NCI-H1436 (cell line): ENCODE measurements at regions not wholly inside any gene's neighbourhood (a gene's known extent, or its start where the extent isn't known, plus 50 kb on each side); places are given as distances from the start of the nearest gene placed in this dataset.
"Not testable (repeated sequence)": the region's sequence is repeated elsewhere in the genome, so short reads cannot be mapped to it uniquely, and the experiment has no call there.

Experiments
- DNase-seq: peaks from one replicate; lab custom pipeline; 2025; lab: John Stamatoyannopoulos, UW

DNA sequence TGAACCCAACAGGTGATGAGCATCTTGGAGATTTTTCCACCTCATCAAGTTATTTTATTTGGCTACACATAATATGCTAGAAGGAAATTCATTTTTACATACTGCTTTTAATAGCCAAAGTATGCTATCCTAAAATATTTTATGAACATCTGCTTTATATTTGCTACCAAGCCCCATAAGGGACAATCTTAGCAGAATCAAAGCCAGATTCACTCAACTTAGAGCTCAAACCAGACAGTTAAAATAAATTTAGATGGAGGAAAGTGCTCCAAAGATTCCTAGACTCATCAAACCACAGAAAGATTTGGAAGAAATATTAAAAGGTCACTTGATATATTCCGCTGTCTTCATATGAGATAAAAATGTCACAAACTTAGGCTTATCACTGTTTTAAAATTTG lies 637.1 kb upstream of the CCNG1 start:
- DNase-seq, result no peak

DNA sequence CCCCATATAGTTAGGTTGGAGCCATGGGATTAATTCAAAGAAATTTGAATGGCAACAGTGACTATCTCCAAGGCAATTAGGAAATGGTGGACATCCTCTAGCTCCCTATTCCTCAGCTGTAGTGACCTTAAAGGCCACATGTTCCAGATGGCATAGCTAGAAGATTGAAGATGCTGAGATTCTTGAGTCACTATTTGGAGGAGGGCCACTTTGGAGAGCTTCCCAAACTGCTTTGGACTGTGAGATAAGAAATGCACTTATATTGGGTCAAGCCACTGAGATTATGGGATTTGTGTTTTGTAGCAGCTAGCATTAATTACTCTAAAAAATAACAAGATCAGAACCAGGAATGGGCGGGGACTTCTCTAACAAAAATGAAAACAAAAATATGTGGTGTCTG lies 636.2 kb upstream of the CCNG1 start:
- no peak for DNase-seq

DNA sequence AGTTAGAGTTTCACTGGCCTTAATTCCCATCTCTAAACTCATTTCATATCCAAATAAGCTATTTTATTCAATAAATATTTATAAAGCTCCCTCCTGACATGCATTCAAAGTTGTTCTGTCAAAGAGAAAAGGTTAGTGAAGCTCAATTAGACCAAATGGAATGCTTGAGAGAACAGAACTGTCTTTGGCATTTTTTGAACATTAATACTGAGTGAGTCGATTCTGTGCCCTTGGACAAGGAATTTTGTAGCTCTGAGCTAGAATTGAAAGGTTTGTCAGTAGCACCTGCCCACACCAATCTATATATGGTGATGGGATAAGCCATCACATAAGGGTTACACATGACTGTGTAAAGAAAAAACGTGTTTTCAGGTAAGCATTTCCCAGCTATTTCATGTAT lies 631.2 kb upstream of the CCNG1 start:
- DNase-seq, result no peak

DNA sequence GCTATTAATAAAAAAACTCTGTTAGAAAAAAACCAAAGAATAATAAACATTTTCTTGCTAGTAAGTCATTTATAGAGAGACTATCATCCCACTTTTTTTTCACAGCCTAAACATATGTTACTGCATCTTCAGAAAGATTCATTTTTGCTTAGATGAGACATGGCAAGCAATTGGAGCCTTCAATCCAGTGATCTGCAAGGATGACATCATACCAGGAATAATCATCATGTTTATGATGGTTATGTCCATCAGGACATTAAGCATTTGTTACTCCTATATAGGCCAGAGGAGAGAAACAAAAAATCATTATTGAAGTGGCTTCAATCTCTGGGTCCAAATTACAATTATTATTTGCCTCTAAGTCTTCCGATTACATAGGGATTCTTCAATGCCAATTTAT lies 626.3 kb upstream of the CCNG1 start:
- DNase-seq, result no peak

DNA sequence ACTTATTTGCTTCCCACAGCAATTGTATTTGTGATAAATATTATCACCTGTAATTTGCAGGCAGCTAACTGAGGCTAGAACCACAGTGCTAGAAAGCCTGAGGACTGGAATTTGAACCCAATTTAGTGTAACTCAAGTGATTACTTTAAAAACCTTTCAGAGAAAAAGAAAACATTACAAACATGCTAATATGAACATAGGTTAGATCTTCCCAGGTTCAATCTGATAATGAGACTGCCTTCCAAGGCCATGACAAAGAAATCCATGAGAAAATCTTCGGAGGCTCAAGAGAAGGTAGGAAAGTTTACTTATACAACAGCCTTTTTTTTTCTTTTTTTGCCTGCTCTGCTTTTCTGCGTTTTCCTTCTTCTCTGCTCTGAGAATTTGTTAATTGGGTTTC lies 620.6 kb upstream of the CCNG1 start:
- DNase-seq, result no peak

DNA sequence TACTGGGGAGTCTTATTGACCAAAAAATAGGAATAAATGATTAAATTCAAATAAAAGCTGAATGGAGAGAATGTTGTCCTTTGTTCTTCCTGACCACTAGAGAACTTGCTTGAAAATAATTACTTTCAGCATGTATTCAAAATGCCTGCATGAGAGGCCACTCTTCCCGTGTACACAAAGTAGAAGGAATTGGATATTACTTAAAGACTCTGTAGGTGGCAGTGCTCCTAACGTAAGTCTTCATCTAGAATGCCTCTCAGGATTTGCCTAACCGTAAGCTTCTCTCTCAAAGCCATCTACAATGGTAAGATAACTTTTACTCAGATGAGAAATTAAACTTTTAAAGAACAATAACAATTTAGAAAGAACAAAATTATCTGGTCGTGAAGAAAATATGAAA lies 620.0 kb upstream of the CCNG1 start:
- no peak for DNase-seq

DNA sequence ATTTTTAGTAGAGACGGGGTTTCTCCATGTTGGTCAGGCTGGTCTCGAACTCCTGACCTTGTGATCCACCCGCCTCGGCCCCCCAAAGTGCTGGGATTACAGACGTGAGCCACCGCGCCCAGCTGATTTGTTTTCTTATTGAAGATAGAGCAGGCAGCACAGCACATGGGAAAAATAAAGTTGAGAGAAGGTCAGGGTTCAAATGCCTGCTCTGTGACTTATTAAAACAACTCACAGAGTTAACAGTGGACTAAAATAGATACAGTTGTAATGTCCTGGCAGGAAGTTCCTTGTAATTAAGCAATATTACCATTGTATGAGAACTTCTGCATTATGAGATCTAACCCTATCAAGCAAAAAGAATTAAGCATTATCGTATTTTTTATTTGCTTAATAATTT lies 615.7 kb upstream of the CCNG1 start:
- DNase-seq, result not testable (repeated sequence)

DNA sequence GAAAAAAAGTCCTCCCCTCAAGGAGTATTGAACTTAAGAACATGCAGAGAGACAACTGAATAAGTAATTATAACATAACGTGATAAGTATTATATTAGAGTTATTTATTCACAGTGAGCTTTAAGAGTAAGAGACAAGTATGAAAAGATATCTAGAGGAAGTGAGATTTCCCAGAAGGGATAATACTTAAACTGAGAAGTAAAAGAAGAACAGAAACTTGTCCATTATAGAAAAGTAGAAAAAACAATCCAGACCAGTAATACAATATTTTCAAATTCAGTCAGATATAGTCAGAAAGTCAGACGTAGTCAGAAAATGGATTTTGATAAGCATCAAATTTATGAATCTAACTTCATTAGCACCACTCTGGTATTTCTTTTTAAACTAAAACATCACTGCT lies 613.0 kb upstream of the CCNG1 start:
- DNase-seq, result no peak

DNA sequence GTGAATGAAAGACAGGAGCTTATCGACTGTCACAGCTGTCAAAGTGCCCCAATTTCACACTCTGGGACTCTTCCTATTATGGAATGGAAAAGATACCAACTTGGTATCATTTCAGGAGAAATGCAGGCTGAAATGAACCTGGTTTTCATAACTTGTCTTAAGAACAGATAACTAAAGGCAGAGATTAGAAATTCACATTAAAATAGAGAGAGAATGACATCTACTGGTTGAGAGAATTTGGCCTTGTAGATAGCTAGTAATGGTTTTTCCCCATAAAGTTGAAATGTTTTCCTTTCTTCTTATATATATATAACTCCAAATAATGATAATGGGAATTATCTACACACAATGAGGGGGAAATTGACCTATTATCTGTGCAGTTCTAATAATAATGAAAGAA lies 600.2 kb upstream of the CCNG1 start:
- DNase-seq, result no peak

DNA sequence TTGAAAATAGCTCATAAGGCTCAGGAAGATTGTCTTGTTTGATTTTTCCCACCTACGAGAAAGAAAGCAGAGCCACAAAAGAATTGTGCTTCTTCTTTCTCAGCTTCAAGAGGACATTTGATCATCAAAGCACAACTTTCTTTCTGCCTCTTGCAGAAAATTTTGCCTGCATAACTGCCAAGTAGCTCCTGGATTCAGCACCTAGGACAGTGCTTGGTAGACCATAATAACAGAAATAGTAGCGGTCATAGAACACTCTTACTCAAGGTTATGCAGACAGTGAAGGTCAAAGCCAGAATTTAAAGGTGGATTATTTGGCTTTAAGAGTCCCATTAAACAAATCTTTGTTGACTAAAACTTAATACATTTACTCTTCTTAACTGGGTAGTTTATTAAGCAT lies 594.7 kb upstream of the CCNG1 start:
- no peak for DNase-seq

DNA sequence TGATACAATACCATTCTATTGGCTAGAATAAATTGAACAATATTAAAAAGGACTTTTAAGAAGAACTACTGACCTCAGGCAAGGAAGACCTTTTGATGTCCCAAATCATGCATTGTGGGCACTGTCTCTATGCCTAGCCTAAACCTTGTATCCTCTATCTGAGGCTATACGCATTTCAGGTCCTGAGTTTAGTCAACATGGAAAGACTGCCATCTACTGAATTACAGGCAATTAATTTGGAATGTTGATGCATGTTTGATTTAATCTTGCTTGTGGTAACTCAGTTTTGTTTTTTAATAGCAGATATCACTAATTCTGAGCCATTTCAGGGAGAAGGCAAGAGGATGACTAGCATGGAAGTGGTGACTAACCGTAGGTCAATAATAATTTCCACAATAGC lies 585.3 kb upstream of the CCNG1 start:
- no peak for DNase-seq

DNA sequence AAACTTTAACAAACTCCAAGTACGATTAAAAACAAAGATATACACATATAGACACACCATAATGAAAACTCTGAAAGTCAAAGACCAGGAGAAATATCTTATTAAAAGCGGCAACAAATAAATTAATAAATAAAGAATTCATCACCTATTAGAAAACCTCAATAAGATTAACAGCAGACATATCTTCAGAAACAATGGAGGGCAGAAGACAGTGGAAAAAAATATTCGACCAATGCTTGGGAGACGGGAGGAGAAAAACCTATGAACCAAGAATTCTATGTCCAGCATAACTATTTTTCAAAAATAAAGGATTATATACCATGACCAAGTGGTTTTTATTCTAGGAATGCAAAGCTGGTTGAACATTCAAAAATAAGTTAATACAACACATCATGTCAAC lies 578.6 kb upstream of the CCNG1 start:
- no peak for DNase-seq

DNA sequence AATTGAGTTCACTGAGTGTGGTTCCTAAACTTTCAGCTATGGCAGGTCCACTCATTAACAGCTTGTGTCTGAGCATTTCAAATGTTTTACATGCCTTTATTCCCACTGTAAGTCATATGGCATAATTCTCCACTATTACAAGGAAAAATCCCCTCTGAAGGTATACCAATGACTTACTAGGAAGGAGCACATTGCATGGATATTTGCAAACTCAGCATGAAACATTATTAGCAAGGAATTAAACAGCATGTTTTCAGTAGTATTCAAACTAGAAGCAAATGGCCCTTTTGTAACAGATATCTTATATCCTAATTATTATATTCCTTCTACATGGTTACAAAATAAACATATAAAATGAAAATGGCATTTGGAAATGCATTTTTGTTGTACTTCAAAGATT lies 566.4 kb upstream of the CCNG1 start:
- DNase-seq, result no peak

DNA sequence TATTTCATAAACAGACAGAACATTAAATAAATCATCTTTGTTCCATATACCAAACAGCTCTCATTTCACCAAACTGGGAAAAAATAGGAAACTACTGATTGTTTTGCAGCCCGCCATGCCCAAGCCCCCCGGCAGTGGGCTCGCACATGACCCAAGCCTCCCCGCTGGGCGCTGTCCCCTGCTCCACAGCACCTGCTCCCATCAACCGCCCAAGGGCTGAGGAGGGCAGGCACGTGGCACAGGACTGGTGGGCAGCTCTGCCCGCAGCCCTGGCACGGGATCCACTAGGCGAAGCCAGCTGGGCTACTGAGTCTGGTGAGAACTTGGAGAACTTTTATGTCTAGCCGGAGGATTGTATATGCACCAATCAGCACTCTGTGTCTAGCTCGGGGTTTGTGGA lies 554.8 kb upstream of the CCNG1 start:
- DNase-seq, result no peak

DNA sequence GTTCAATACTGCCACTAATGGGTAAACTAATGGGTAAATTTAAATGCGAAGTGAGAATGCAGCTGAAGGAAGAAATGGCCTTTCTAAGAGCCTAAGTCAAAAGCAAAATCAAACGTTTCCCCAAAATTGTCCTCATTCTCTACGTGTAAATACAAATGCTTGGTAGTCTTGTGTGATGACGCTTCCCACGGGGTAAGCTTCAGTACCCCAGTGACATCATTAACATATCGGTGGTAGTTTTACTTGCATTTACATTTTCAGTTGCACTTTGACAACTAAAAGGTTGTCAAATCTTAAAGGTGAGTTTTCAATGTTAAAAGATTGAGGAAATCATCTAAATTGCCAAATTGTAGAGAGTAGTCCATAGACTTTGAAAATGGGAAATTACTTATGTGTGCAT lies 550.7 kb upstream of the CCNG1 start:
- no peak for DNase-seq

DNA sequence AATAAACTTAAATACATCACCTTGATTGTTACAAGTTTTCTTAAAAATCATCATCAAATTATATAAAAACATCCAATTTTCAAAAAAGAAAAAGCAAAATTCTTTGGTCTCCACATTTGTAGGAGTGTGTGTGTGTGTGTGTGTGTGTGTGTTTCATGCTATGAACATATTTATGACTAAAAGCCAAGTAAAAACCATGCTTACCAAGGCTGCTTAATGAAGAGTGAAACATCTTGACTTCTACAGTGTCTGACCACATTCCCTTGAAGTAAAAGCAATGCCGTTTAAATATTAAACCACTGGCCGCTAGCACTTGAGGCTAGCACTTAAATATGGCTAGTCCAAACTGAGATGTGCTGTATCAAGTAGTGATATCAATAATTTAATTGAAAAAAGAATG lies 549.1 kb upstream of the CCNG1 start:
- no peak for DNase-seq

DNA sequence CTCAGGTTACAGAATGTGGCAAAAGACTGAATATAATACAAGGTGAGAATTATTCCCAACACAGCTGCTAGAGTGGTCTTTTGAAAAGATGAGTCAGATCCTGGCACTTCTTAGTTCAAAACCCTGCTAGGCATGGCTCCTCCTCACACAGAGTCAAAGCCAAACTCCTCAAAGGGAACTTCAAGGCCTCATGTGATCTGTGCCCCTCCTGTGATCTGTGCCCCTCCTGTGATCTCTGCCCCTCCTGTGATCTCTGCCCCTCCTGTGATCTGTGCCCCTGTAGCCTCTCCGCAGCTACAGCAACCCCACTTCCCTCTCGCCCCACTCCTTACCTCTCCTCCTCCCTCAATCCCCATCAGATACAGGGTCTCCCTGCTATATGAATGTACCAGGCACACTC lies 525.5 kb upstream of the CCNG1 start:
- DNase-seq, result no peak

DNA sequence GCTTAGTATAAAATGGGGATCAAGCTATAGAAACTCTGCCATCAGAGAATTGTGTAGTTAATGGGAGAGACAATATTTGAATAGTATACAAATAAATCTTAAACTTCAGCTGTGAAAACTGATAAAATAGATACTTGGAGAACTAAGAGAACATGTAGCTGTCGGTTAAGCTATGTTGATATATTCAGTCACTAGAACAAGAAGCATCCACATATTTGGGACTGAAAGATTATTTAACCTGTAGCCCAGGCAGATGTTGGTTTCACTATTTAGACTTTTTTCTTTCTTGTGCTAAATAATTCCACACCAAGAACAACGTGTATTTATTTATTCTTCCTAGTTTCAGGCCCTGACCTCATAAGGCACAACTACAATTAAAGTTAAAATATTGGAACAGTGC lies 521.0 kb upstream of the CCNG1 start:
- no peak for DNase-seq

DNA sequence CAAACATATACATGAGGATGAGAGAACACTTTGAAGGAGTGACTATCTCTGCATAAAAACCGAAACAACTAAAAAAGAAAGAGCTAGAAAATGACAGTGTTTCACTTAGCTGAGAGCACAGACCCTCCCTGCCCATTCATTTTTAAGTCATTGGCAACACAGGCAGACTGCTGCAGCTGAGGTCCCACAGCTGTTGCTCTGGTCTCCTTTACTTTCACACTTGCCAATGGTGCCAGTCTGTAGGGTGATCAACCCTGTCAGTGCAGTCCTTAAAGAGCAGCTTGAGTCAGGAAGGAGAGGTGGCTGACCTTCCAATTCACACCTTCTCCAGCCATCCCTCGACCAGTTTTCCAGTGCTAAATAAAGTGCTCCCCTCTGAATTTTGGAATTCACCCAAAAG lies 508.3 kb upstream of the CCNG1 start:
- no peak for DNase-seq

DNA sequence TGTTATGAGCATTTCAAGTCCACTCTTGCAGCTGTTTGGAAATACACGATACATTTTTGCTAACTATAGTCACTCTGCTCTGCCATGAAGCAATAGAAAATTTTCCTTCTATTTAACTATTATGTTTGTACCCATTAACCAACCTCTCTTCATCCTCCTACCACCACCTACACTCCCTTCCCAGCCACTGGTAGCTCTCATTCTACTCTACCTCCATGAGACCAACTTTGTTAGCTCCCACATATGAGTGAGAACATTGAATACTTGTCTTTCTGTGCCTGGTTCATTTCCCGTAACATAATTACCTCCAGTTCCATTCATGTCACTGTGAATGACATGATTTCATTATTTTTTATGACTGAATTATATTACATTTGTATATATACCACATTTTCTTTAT lies 505.9 kb upstream of the CCNG1 start:
- DNase-seq, result no peak

DNA sequence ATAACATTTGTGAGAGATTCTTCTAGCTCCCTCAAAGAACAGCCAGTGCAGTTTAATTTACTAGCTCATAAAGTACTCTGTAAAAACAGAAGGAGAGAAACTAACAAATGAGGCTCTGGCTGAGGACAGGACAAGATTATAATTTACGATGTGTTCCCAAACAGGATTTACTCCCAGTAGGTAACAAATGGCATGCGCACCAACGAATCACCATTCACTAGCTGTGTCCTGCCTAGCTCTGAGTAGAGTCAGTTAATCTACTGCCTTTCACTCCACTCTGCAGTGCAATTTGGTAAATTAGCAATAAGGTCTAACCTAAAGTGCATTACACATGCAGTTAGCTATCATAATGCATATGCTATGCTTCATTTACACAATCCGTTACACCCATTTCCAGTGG lies 497.4 kb upstream of the CCNG1 start:
- DNase-seq, result no peak

DNA sequence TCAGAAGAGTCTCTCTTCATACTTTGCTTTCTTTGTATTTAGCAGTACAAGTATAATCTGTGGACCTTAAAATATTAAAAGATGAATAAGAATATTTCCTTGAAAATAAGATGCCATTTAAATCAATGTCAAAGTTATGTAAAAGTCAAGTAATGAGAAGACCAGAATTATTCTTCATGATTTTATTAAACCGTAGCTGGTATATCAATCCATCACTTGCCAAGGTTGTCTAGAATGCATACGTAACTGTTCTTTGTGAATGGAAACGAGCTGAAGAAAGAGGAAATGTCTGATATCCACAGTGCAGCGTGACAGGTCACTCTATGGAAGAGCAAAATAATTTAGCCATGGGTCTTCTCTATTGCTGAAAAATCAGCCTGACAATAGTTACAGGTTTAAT lies 488.7 kb upstream of the CCNG1 start:
- DNase-seq, result no peak

DNA sequence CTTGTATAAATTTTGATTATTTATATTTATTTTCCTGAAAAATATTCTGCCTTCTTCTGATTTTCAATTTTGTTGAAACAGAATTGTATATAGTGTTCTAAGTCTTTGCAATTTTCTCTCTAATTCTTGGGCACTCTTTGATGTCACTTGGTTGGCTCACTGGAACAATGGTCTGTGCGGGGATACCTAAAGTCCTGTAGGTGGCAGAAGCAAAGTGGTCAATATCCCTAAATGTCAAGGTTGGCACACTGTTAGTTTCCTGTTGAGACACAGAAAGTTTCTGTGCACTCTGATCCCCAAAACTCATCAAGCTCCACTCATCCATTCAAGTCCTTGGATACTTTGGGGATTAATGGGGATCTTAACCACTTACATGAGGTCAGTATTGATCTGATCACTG lies 480.8 kb upstream of the CCNG1 start:
- no peak for DNase-seq

DNA sequence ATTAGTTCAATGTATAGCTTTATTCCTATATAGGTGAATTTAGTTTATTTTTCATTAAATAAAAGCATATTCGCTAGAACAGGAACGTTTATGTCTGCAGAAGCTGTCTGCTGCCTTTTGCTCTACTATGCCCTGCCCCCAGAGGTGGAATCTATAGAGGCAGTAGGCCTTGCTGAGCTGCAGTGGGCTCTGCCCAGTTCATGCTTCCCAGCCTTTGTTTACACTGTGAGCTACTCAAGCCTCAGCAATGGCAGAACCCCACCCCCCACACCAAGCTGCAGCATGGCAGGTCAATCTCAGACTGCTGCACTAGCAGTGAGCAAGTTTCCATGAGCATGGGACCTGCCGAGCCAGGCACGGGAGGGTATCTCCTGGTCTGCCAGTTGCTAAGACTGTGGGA lies 473.3 kb upstream of the CCNG1 start:
- DNase-seq, result not testable (repeated sequence)

DNA sequence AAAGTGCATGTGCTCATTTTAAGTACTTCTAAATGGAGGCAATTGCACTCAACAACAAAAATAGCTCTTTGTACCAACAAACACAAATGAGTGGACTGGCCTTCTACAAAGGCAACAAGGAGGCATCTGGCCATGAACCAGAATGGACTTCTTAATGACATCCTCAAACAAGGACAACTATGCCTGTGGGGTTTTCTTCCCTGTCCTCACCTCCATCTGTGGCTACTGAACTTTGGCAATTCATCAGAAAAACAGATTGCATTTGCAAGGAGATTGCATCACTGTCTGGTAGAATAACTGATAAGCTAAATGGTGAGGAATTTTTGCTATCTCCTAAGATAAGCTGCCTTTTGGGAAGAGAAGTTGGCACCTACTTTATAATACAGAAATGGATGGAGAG lies 447.3 kb upstream of the CCNG1 start:
- DNase-seq, result no peak
